ENCODE measurements at regions not wholly inside any gene's neighbourhood (a gene's known extent, or its start where the extent isn't known, plus 50 kb on each side); places are given as distances from the start of the nearest gene placed in this dataset.
A peak's percentile ranks its signal among the peaks of the same experiment; 100 is the strongest.

DNA sequence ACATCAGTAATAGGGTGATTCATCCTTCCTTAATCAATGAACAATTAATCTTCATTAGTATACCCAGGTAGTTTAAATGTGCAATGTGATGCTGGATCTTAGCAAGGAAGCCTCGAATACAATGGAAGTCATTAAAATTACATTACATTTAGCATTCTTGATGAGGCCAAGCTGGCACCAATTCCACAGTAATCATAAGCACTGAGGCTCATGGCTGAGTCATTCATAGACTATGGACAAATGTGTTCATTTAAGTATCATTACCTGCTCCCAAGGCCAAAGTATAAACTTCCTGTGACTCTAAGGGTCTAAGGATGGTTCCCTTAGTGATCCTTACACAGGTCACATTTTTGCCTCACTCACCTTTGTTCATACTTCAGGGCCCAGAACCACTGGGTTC lies 266.4 kb upstream of the CDIN1 start:
- Histone ChIP-seq H3K4me2 (ENCODE audit: extremely low read depth, insufficient read depth, low read length) (no peak overlapping the region), H4K20me1 (ENCODE audit: control insufficient read depth, extremely low read depth, insufficient read depth, low read length) (no peaks in the 10 kb centered on the region), H2AFZ (ENCODE audit: low read length) (no peak overlapping the region), H3K4me3 (replicated peaks in 1 of 4; ENCODE audit: control extremely low read depth in 1 of 4, insufficient read depth in 1 of 4, low read depth in 3 of 4, low read length in 4 of 4) (no peak overlapping the region), H3K27ac (ENCODE audit: insufficient read depth, low read length) (no peak overlapping the region), H3K36me3 (ENCODE audit: control insufficient read depth, insufficient read depth, low read length) (no peaks in the 10 kb centered on the region), H3K79me2 (ENCODE audit: control insufficient read depth, insufficient read depth, low read length) (no peaks in the 10 kb centered on the region), H3K4me1 (ENCODE audit: control insufficient read depth, extremely low read depth, insufficient read depth, low read length) (no peaks in the 10 kb centered on the region), H3K9me3 (ENCODE audit: control insufficient read depth, insufficient read depth, low read depth, low read length) (no peaks in the 10 kb centered on the region), H3K9ac (ENCODE audit: insufficient read depth, low read length) (no peak overlapping the region), H3K27me3 (ENCODE audit: control insufficient read depth, insufficient read depth, low read length) (no peaks in the 10 kb centered on the region)
- TF ChIP-seq EZH2 (IDR thresholded peaks at IDR 0.05; ENCODE audit: low read length, missing control alignments) (no peak), CTCF (conservative IDR thresholded peaks at IDR 0.05 in 1 of 2, IDR thresholded peaks at IDR 0.05 in 1 of 2; ENCODE audit: low read depth in 1 of 2, low read length in 2 of 2) (no peak)
- DNase-seq (ENCODE audit: low read depth in 2 of 2) = peak; percentile 15 to 67

GRCh38 chr15:36313736-36314280 lies 265.6 kb upstream of the CDIN1 start:
- H4K20me1 ChIP-seq (ENCODE audit: control insufficient read depth, extremely low read depth, insufficient read depth, low read length) = no peaks in the 10 kb centered on the region
- H3K79me2 ChIP-seq (ENCODE audit: control insufficient read depth, insufficient read depth, low read length) = no peaks in the 10 kb centered on the region
- H2AFZ ChIP-seq (ENCODE audit: low read length) = no peak overlapping the region
- DNase-seq (ENCODE audit: low read depth in 2 of 2) = no peak
- H3K9ac ChIP-seq (ENCODE audit: insufficient read depth, low read length) = no peak overlapping the region
- no peak overlapping the region for H3K4me2 ChIP-seq (ENCODE audit: extremely low read depth, insufficient read depth, low read length)
- no peak overlapping the region for H3K4me3 ChIP-seq (replicated peaks in 1 of 4; ENCODE audit: control extremely low read depth in 1 of 4, insufficient read depth in 1 of 4, low read depth in 3 of 4, low read length in 4 of 4)
- H3K9me3 ChIP-seq (ENCODE audit: control insufficient read depth, insufficient read depth, low read depth, low read length) = no peaks in the 10 kb centered on the region
- H3K4me1 ChIP-seq (ENCODE audit: control insufficient read depth, extremely low read depth, insufficient read depth, low read length) = no peaks in the 10 kb centered on the region
- H3K27ac ChIP-seq (ENCODE audit: insufficient read depth, low read length) = no peak overlapping the region
- no peaks in the 10 kb centered on the region for H3K27me3 ChIP-seq (ENCODE audit: control insufficient read depth, insufficient read depth, low read length)
- H3K36me3 ChIP-seq (ENCODE audit: control insufficient read depth, insufficient read depth, low read length) = no peaks in the 10 kb centered on the region
- TF ChIP-seq EZH2 (IDR thresholded peaks at IDR 0.05; ENCODE audit: low read length, missing control alignments) = no peak
- no peak for TF ChIP-seq CTCF (conservative IDR thresholded peaks at IDR 0.05 in 1 of 2, IDR thresholded peaks at IDR 0.05 in 1 of 2; ENCODE audit: low read depth in 1 of 2, low read length in 2 of 2)

GRCh38 chr15:36315649-36316048 lies 263.8 kb upstream of the CDIN1 start:
- Histone ChIP-seq H3K4me2 (ENCODE audit: extremely low read depth, insufficient read depth, low read length) (no peak overlapping the region), H3K79me2 (ENCODE audit: control insufficient read depth, insufficient read depth, low read length) (no peaks in the 10 kb centered on the region), H2AFZ (ENCODE audit: low read length) (no peak overlapping the region), H3K4me3 (replicated peaks in 1 of 4; ENCODE audit: control extremely low read depth in 1 of 4, insufficient read depth in 1 of 4, low read depth in 3 of 4, low read length in 4 of 4) (no peak overlapping the region), H3K27me3 (ENCODE audit: control insufficient read depth, insufficient read depth, low read length) (no peaks in the 10 kb centered on the region), H3K9me3 (ENCODE audit: control insufficient read depth, insufficient read depth, low read depth, low read length) (no peaks in the 10 kb centered on the region), H3K27ac (ENCODE audit: insufficient read depth, low read length) (no peak overlapping the region), H3K36me3 (ENCODE audit: control insufficient read depth, insufficient read depth, low read length) (no peaks in the 10 kb centered on the region), H4K20me1 (ENCODE audit: control insufficient read depth, extremely low read depth, insufficient read depth, low read length) (no peaks in the 10 kb centered on the region), H3K4me1 (ENCODE audit: control insufficient read depth, extremely low read depth, insufficient read depth, low read length) (no peaks in the 10 kb centered on the region), H3K9ac (ENCODE audit: insufficient read depth, low read length) (no peak overlapping the region)
- no peak for TF ChIP-seq EZH2 (IDR thresholded peaks at IDR 0.05; ENCODE audit: low read length, missing control alignments)
- no peak for TF ChIP-seq CTCF (conservative IDR thresholded peaks at IDR 0.05 in 1 of 2, IDR thresholded peaks at IDR 0.05 in 1 of 2; ENCODE audit: low read depth in 1 of 2, low read length in 2 of 2)
- no peak for DNase-seq (ENCODE audit: low read depth in 2 of 2)
